Keratinocyte (primary cell): ENCODE measurements at regions not wholly inside any gene's neighbourhood (a gene's known extent, or its start where the extent isn't known, plus 50 kb on each side); places are given as distances from the start of the nearest gene placed in this dataset.
"Not testable (repeated sequence)": the region's sequence is repeated elsewhere in the genome, so short reads cannot be mapped to it uniquely, and the experiment has no call there.

ENCODE experiments used
- DNase-seq: peaks from one replicate; pipeline ENCODE4 v3.0.0-alpha.2; 2011; ENCODE audit warnings: low read depth, missing footprints, low spot score
- FAIRE-seq: peaks from 2 replicates; lab custom pipeline; 2011; peaks lifted over from hg19 to GRCh38; lab: Jason Lieb, UNC
- H2AFZ ChIP-seq: 2 replicates; pipeline ENCODE4 v1.6.0; 2012; ENCODE audit warnings: low read length, control low read depth, inconsistent platforms; ENCODE audit not compliant: control insufficient read depth
- H3K27ac ChIP-seq: 2 replicates; pipeline ENCODE4 v1.5.1; 2011; ENCODE audit warnings: low read length; ENCODE audit not compliant: control insufficient read depth, insufficient read depth
- H3K27me3 ChIP-seq: 3 replicates; pipeline ENCODE4 v1.6.0; 2011; ENCODE audit warnings: low read length; ENCODE audit not compliant: control insufficient read depth, insufficient read depth; ENCODE audit errors: extremely low read depth
- H3K36me3 ChIP-seq, 2 experiments: 2 replicates in 1 of 2; 3 replicates in 1 of 2; pipeline ENCODE4 v1.5.1; 2011; ENCODE audit warnings: low read length in 2 of 2, mild to moderate bottlenecking in 1 of 2; ENCODE audit not compliant: control insufficient read depth in 2 of 2, insufficient read depth in 2 of 2; ENCODE audit errors: extremely low read depth in 1 of 2
- H3K4me1 ChIP-seq: 3 replicates; pipeline ENCODE4 v1.5.1; 2011; ENCODE audit warnings: low read length; ENCODE audit not compliant: control insufficient read depth, insufficient read depth; ENCODE audit errors: extremely low read depth
- H3K4me2 ChIP-seq: 3 replicates; pipeline ENCODE4 v1.6.0; 2011; ENCODE audit warnings: low read depth, low read length; ENCODE audit not compliant: control insufficient read depth, insufficient read depth; ENCODE audit errors: extremely low read depth
- H3K4me3 ChIP-seq, 3 experiments: fragments of 200-600 bp in 1 of 3; sonication (generic) in 1 of 3; 2 replicates in 2 of 3; 3 replicates in 1 of 3; pipeline ENCODE4 v1.5.1; 2011 to 2016; ENCODE audit warnings: low read length in 3 of 3, mild to moderate bottlenecking in 3 of 3, control low read depth in 2 of 3, inconsistent platforms in 1 of 3, low read depth in 1 of 3, mixed read lengths in 1 of 3, mixed run types in 1 of 3, moderate library complexity in 1 of 3; ENCODE audit not compliant: control insufficient read depth in 2 of 3, insufficient read depth in 2 of 3; ENCODE audit errors: extremely low read depth in 1 of 3
- H3K79me2 ChIP-seq: 2 replicates; pipeline ENCODE4 v1.6.0; 2012; ENCODE audit warnings: low read length; ENCODE audit not compliant: control insufficient read depth, insufficient read depth
- H3K9ac ChIP-seq: 3 replicates; pipeline ENCODE4 v1.6.0; 2011; ENCODE audit warnings: low read length; ENCODE audit not compliant: control insufficient read depth, insufficient read depth; ENCODE audit errors: extremely low read depth
- H3K9me1 ChIP-seq: 3 replicates; pipeline ENCODE4 v1.6.0; 2011; ENCODE audit warnings: low read length; ENCODE audit not compliant: control insufficient read depth, insufficient read depth; ENCODE audit errors: extremely low read depth
- H3K9me3 ChIP-seq: 2 replicates; pipeline ENCODE4 v1.5.1; 2012; ENCODE audit warnings: low read depth, low read length; ENCODE audit not compliant: control insufficient read depth
- H4K20me1 ChIP-seq: 3 replicates; pipeline ENCODE4 v1.6.0; 2011; ENCODE audit warnings: low read length; ENCODE audit not compliant: control insufficient read depth, insufficient read depth; ENCODE audit errors: extremely low read depth
- EZH2 ChIP-seq: IDR thresholded peaks from one replicate; pipeline ENCODE4 v1.6.1; 2012; ENCODE audit warnings: inconsistent platforms, mild to moderate bottlenecking, low read length, moderate library complexity
- dilution Hi-C: fragments of 300-500 bp; cut with MboI; formaldehyde crosslinking; loops from one replicate; pipeline ENCODE4 v1.7.0; 2020; ENCODE audit warnings: low sequenced_read_pairs; ENCODE audit not compliant: extremely low pct_ligation_motif_present
- TF ChIP-seq, protein P1 (sequence below), 3 experiments: IDR thresholded peaks in 1 of 3; conservative IDR thresholded peaks in 1 of 3; optimal IDR thresholded peaks in 1 of 3; 2 replicates in 2 of 3; 3 replicates in 1 of 3; pipeline versions ENCODE3 to v1.5.1; 2011; ENCODE audit warnings: low read length in 3 of 3, mild to moderate bottlenecking in 3 of 3, moderate library complexity in 2 of 3, control low read depth in 1 of 3, inconsistent platforms in 1 of 3; ENCODE audit not compliant: insufficient read depth in 2 of 3; ENCODE audit errors: extremely low read depth in 1 of 3

DNA sequence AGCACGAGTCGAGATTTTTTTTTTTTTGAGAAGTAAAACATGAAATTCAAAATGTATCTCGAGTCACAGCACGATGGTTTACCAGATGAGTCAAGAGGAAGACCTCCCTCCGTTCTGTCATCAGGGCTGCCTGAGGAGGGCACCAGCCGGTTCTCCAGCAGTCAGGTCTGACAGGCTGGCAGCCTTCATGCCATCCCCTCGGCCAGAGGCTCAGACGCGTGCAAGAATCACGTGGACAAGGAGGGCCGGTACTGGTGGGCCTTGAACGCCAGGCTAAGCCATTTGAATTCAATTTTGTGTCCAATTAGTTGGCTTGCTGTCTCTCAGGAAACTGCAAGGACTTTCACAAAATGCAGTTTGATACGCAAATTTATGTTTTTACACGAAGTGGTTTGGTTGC lies 1412.2 kb downstream of the BRD1 start:
- FAIRE-seq (no peak), DNase-seq (no peak)
- Histone ChIP-seq H2AFZ (no peak overlapping the region), H3K27me3 (no peaks in the 10 kb centered on the region), H3K36me3 (no peaks in the 10 kb centered on the region), H3K9me3 (peaks cover 2% of the 10 kb centered on the region), H4K20me1 (no peaks in the 10 kb centered on the region), H3K9me1 (no peaks in the 10 kb centered on the region), H3K9ac (no peak overlapping the region), H3K4me3 (no peak overlapping the region), H3K4me2 (no peak overlapping the region), H3K79me2 (no peaks in the 10 kb centered on the region), H3K27ac (no peak overlapping the region), H3K4me1 (no peaks in the 10 kb centered on the region)
- no peak for TF ChIP-seq EZH2
- TF ChIP-seq, protein P1, sequence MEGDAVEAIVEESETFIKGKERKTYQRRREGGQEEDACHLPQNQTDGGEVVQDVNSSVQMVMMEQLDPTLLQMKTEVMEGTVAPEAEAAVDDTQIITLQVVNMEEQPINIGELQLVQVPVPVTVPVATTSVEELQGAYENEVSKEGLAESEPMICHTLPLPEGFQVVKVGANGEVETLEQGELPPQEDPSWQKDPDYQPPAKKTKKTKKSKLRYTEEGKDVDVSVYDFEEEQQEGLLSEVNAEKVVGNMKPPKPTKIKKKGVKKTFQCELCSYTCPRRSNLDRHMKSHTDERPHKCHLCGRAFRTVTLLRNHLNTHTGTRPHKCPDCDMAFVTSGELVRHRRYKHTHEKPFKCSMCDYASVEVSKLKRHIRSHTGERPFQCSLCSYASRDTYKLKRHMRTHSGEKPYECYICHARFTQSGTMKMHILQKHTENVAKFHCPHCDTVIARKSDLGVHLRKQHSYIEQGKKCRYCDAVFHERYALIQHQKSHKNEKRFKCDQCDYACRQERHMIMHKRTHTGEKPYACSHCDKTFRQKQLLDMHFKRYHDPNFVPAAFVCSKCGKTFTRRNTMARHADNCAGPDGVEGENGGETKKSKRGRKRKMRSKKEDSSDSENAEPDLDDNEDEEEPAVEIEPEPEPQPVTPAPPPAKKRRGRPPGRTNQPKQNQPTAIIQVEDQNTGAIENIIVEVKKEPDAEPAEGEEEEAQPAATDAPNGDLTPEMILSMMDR (optimal IDR thresholded peaks at IDR 0.05 in 1 of 3, IDR thresholded peaks at IDR 0.05 in 1 of 3, conservative IDR thresholded peaks at IDR 0.05 in 1 of 3; ENCODE audit: extremely low read depth in 1 of 3, insufficient read depth in 2 of 3, low read length in 3 of 3), result no peak
- dilution Hi-C loops, result no loop called here

DNA sequence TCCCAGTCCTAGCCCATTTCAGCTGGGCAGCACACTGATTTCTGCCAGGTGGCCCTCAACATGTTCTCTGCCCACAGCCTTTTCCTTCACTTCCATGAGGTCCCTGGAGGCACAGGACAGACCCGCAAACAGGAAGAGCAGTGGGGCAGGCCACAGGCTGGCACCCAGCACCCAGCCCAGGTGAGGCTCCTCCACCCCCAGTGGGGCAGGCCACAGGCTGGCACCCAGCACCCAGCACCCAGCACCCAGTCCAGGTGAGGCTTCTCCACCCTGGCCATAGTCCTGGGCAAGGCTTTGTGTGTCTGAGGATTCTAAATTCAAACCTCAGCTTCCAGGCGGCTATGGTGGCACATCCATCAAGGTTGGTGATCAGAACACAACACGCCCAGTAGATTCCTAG lies 1413.0 kb downstream of the BRD1 start:
- no peak for TF ChIP-seq EZH2
- TF ChIP-seq, protein P1 (optimal IDR thresholded peaks at IDR 0.05 in 1 of 3, IDR thresholded peaks at IDR 0.05 in 1 of 3, conservative IDR thresholded peaks at IDR 0.05 in 1 of 3; ENCODE audit: extremely low read depth in 1 of 3, insufficient read depth in 2 of 3, low read length in 3 of 3), result no peak
- H3K4me3 ChIP-seq, result no peak overlapping the region
- H3K27ac ChIP-seq, result no peak overlapping the region

DNA sequence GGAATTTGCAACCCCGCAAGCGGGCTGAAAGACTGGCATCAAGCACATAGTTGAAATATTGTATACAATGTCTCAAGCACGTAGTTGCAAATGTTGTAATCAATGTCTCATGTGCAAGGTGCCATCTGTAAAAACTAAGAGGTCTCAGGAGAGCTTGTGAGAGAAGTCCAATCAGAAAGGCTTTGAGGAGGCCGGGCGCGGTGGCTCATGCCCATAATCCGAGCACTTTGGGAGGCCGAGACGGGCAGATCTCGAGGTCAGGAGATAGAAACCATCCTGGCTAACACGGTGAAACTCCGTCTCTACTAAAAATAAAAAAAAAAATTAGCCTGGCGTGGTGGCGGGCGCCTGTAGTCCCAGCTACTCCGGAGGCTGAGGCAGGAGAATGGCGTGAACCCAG lies 1414.7 kb downstream of the BRD1 start:
- H4K20me1 ChIP-seq, H3K4me3 ChIP-seq, H3K27ac ChIP-seq, H3K4me1 ChIP-seq, DNase-seq, H3K9me1 ChIP-seq, H3K4me2 ChIP-seq, H3K79me2 ChIP-seq, H3K36me3 ChIP-seq, H2AFZ ChIP-seq, dilution Hi-C loops, H3K9me3 ChIP-seq, H3K27me3 ChIP-seq, H3K9ac ChIP-seq, FAIRE-seq: not testable (repeated sequence)

More for the DNA sequence above, 1413.0 kb downstream of the BRD1 start:
- H3K4me2 ChIP-seq, result no peak overlapping the region
- no peaks in the 10 kb centered on the region for H3K79me2 ChIP-seq
- H2AFZ ChIP-seq, result no peak overlapping the region
- no peak for FAIRE-seq
- dilution Hi-C loops, result no loop called here
- H3K36me3 ChIP-seq, result no peaks in the 10 kb centered on the region
- no peaks in the 10 kb centered on the region for H3K4me1 ChIP-seq
- H3K27me3 ChIP-seq, result no peaks in the 10 kb centered on the region
- peaks cover 2% of the 10 kb centered on the region for H3K9me3 ChIP-seq
- H4K20me1 ChIP-seq, result no peaks in the 10 kb centered on the region
- no peak overlapping the region for H3K9ac ChIP-seq
- DNase-seq, result no peak
- H3K9me1 ChIP-seq, result no peaks in the 10 kb centered on the region
